ENCODE measurements at regions not wholly inside any gene's neighbourhood (a gene's known extent, or its start where the extent isn't known, plus 50 kb on each side); places are given as distances from the start of the nearest gene placed in this dataset.

DNA sequence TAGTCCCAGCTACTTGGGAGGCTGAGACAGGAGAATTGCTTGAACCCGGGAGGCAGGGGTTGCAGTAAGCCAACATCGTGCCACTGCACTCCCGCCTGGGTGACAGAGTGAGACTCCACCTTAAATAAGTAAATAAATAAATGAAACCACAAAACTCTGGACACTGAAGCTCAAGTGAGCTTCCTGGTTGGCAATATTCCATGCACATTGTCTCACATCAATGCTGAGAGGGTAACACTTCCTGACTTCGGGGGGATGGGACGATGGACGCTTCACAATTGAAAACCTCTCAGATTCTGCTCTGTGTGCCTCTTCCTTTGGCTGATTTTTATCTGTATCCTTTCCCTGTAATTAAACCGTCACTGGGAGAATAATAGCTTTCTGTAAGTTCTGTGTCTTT is 70.0 kb upstream of the ZNF644 start:
- intact Hi-C loops (cut with DNase I, micrococcal nuclease): no loop called here
- Histone ChIP-seq H3K36me3 (ENCODE audit: low read depth) (no peaks in the 10 kb centered on the region), H3K4me3 (no peak overlapping the region), H3K9me3 (peaks cover 14% of the 10 kb centered on the region), H3K4me1 (ENCODE audit: low read depth) (no peaks in the 10 kb centered on the region)
- ATAC-seq (peak; percentile 67), DNase-seq (peak in 1 of 3 donors; percentile 20)
- TF ChIP-seq, protein P1, sequence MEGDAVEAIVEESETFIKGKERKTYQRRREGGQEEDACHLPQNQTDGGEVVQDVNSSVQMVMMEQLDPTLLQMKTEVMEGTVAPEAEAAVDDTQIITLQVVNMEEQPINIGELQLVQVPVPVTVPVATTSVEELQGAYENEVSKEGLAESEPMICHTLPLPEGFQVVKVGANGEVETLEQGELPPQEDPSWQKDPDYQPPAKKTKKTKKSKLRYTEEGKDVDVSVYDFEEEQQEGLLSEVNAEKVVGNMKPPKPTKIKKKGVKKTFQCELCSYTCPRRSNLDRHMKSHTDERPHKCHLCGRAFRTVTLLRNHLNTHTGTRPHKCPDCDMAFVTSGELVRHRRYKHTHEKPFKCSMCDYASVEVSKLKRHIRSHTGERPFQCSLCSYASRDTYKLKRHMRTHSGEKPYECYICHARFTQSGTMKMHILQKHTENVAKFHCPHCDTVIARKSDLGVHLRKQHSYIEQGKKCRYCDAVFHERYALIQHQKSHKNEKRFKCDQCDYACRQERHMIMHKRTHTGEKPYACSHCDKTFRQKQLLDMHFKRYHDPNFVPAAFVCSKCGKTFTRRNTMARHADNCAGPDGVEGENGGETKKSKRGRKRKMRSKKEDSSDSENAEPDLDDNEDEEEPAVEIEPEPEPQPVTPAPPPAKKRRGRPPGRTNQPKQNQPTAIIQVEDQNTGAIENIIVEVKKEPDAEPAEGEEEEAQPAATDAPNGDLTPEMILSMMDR (IDR thresholded peaks at IDR 0.05): no peak

DNA sequence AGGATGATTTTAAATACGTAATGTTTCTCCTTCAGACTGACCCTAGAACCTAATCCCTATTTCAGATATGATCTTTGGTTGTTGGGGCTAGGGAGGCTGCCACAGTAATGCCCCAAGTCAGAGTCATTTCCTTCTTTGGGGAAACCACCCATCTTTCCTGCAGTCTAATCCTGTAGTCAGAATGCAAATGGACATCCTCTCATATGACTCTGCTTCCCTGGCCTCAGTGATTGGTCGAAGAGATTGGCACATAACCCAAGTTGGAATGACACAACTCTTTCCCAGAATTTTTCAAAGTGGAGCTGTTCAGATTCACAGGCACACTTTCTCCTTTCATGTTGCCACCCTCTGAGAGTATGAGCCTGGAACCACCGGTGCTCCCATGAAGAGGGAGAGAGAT is 58.8 kb upstream of the ZNF644 start:
- DNase-seq: no peak

DNA sequence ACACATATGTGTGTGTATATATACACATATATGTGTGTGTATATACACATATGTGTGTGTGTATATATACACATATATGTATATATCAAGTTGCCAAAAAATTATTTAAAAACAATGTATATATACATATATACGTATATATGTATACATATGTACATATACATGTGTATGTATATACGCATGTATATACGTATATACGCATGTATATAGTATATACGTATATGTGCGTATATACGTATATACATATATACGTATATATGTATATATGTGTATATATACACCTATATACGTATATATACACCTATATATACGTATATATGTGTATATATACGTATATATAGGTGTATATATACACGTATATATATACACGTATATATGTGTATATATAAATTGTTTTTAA is 57.0 kb upstream of the ZNF644 start:
- DNase-seq: no peak
- TF ChIP-seq, protein P1 (IDR thresholded peaks at IDR 0.05): no peak
- H3K9me3 ChIP-seq: no peaks in the 10 kb centered on the region
- no peak for ATAC-seq
- no peaks in the 10 kb centered on the region for H3K4me1 ChIP-seq (ENCODE audit: low read depth)
- H3K4me3 ChIP-seq: no peak overlapping the region
- intact Hi-C loops (cut with DNase I, micrococcal nuclease): no loop called here
- no peaks in the 10 kb centered on the region for H3K36me3 ChIP-seq (ENCODE audit: low read depth)

More for the DNA sequence above, 58.8 kb upstream of the ZNF644 start:
- TF ChIP-seq, protein P1 (IDR thresholded peaks at IDR 0.05): no peak
- no peak overlapping the region for H3K4me3 ChIP-seq
- H3K4me1 ChIP-seq (ENCODE audit: low read depth): no peaks in the 10 kb centered on the region
- no peaks in the 10 kb centered on the region for H3K9me3 ChIP-seq
- no peak for ATAC-seq
- intact Hi-C loops (cut with DNase I, micrococcal nuclease): no loop called here
- H3K36me3 ChIP-seq (ENCODE audit: low read depth): no peaks in the 10 kb centered on the region

DNA sequence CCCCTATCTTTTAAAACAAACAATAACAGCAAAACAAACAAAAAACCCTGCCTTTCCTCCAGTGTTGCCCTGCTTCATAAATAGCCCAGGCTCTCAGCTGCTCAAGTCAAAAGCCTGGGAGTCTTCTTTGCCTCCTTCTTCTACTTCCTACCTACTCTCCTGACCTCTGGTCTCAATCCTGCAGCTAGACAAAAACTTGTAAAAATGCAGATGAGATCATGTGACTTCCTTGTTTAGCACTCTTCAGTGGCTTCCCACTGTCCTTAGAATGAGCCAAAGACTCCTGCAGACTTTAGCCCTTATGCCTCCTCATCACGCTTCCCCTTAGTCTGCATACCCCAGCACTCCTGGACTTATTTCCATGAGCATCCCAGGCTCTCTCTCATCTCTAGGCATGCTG is 55.0 kb upstream of the ZNF644 start:
- DNase-seq (no peak), ATAC-seq (peak; percentile 76)
- TF ChIP-seq, protein P1 (IDR thresholded peaks at IDR 0.05): no peak
- Histone ChIP-seq H3K9me3 (no peaks in the 10 kb centered on the region), H3K36me3 (ENCODE audit: low read depth) (no peaks in the 10 kb centered on the region), H3K4me1 (ENCODE audit: low read depth) (peaks cover 6% of the 10 kb centered on the region), H3K4me3 (no peak overlapping the region)
- intact Hi-C loops (cut with DNase I, micrococcal nuclease): no loop called here

DNA sequence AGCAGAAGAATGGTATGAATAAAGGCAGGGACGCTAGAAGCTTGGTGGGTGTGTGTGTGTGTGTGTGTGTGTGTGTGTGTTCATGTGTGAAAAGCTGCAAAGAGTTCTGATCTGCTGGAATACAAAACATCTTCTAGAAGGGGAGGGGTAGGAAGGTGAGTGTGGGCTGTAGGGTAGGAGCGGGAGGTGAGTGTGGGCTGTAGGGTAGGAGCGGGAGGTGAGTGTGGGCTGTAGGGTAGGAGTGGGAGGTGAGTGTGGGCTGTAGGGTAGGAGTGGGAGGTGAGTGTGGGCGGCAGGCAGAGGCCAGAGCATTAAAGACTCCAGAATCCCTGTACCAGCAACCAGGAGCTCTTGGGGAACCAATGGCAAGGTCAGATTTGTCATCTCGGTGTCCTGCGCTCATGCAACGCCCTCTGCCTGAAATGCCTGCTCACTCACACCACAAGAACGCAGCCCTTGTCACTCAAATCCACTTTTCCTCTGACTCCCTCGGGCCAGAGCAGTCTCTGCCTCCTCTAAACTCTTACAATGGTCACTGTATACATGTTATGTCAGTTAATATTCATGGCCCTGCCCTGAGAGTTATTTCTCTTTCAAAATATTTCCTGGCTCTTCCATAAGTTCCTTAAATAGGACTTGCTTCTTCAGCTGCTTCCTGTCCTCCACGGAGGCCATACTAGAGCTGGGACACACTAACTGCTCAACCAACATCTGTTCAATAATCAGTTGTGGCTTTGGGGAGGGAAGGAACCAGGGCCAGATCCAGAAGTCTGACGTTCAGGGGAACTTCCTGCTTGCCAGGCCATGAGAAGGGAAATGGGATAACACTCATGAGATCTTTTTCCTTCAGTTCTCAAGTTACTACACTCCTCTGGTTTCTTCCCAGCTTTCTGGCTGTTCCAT is 53.6 kb upstream of the ZNF644 start:
- no peak for ATAC-seq
- no peak overlapping the region for H3K4me3 ChIP-seq
- no peak for DNase-seq
- H3K36me3 ChIP-seq (ENCODE audit: low read depth): no peaks in the 10 kb centered on the region
- TF ChIP-seq, protein P1 (IDR thresholded peaks at IDR 0.05): no peak
- H3K9me3 ChIP-seq: no peaks in the 10 kb centered on the region
- intact Hi-C loops (cut with DNase I, micrococcal nuclease): no loop called here
- H3K4me1 ChIP-seq (ENCODE audit: low read depth): peaks cover 6% of the 10 kb centered on the region
